ENCODE measurements at regions not wholly inside any gene's neighbourhood (a gene's known extent, or its start where the extent isn't known, plus 50 kb on each side); places are given as distances from the start of the nearest gene placed in this dataset.

- DNase-seq (ENCODE audit: low read depth), result no peak
Observed at GRCh38 chr6:131336596-131336995, 201.3 kb downstream of the AKAP7 start.

DNA sequence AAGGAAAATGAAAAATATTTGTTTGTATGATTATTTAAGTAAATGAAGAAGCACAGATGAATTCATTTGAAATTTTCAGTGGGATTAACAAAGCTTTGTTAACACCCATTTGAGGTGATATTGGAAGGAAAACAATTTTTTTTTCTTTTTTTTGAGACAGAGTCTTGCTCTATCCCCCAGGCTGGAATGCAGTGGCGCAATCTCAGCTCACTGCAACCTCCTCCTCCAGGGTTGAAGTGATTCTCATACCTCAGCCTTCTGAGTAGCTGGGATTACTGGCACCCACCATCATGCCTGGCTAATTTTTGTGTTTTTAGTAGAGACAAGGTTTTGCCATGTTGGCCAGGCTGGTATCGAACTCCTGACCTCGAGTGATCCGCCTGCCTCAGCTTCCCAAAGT lies 211.6 kb downstream of the AKAP7 start:
- DNase-seq (ENCODE audit: low read depth), result peak; percentile 21

GRCh38 chr6:131348572-131348971 lies 213.3 kb downstream of the AKAP7 start:
- DNase-seq (ENCODE audit: low read depth), result no peak

GRCh38 chr6:131349199-131349598 lies 213.9 kb downstream of the AKAP7 start:
- DNase-seq (ENCODE audit: low read depth), result no peak

DNA sequence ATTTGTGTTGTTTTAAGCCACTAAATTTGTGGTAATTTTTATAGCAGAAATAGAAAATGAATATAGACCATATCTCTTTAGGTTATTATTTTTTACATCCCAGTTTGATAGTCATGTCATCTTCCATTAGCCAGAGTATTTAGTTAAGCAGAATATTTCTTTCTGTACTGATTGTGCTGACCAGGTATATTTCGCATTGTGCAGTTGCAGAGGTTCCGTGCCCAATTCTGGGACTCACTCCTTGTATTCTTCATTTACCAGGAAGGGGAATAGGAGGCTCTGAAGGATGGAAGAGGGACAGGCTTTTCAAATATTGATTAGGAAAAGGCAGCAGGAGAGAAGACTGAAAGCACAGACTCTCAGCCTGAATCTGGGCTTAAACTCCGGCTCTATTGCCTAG lies 217.8 kb downstream of the AKAP7 start:
- DNase-seq (ENCODE audit: low read depth), result no peak

DNA sequence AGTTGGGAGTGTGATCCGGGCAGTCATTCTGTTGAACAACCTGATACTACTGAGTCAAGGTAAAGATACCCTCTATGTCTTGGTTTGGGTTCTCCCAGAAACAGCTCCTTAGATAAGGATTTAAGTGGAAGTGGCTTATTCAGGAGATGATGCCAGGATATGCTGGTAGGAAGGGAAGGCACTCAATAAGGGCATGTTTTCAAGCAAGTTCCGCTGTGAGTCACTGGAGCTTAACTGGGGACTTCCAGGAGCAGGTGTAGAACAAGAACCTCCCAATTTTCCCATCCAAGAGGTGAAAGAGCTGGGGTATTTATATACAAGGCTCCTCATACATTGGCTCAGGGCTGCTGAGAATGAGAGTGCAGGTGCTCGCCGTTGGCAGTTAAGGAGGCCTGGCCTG lies 218.6 kb downstream of the AKAP7 start:
- DNase-seq (ENCODE audit: low read depth), result no peak

DNA sequence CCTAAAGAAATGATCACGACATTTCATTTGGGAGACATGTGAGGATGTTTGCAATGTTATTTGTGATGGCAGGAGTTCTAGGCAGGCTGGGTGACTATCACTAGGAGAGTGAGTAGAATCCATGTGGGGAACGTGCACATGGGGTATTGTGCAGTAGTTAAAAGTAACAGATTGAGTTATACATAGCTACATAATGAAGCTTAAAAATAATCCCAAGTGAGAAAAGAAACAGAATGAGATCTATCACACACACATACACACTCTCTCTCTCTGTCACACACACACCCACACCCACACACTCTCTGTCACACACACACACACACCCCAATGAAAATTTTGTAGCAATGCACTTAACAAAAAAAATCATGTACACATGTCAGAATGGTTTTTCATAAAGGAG lies 218.7 kb upstream of the ARG1 start:
- no peak for DNase-seq (ENCODE audit: low read depth)

DNA sequence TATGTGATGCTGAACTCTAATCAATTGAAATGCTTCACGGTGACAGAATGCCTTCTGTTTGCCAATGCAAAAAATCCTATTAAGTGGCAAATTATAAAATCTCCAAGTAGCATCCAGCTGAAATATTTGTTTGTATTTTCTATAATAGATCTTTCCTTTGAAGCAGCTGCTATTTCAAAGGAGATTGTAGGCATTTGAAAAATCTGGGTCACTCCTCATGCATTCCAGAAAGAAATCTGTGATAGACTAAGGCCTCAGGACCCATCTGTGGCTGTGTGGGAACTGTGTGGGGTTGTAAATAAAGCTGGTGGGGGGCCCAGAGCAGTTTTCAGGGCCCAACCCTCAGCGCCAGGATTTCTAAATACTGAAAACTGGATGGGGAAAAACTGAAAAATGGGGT lies 216.9 kb upstream of the ARG1 start:
- DNase-seq (ENCODE audit: low read depth), result no peak

DNA sequence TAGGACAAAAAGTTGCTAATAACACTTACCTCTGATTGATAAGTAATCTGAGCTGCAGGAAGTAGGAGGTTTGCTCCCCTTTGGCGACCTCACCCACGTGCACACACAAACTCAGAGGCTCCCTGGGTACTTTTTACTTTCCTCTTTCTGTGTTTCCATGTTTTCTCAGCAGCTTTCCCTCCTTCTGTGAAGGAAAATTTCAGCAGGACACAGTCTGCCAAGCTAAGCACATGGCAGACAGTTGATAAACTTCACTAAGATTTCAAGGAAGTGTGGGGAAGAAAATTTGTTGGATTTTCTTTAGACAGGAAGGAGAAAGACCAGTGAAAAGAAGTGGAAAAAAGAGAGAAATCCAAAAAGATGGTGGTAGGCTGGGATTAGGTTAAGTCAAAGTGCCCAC lies 215.5 kb upstream of the ARG1 start:
- DNase-seq (ENCODE audit: low read depth), result no peak

- DNase-seq (ENCODE audit: low read depth), result no peak
Observed at GRCh38 chr6:131362070-131362469, 211.0 kb upstream of the ARG1 start.

DNA sequence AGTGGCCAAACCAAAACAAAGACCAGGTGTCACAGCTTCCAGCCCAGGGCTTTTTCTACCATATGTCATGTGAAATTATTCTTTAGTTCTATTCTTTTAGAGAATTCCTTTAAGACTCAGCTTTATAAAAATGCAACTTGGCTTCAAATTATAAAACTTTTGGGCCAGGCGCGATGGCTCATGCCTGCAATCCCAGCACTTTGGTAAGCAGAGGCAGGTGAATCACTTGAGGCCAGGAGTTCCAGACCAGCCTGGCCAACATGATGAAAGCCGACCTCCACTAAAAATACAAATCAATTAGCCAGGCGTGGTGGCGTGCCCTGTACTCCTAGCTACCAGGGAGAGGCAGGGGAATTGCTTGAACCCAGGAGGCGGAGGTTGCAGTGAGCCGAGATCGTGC lies 210.3 kb upstream of the ARG1 start:
- no peak for DNase-seq (ENCODE audit: low read depth)

DNA sequence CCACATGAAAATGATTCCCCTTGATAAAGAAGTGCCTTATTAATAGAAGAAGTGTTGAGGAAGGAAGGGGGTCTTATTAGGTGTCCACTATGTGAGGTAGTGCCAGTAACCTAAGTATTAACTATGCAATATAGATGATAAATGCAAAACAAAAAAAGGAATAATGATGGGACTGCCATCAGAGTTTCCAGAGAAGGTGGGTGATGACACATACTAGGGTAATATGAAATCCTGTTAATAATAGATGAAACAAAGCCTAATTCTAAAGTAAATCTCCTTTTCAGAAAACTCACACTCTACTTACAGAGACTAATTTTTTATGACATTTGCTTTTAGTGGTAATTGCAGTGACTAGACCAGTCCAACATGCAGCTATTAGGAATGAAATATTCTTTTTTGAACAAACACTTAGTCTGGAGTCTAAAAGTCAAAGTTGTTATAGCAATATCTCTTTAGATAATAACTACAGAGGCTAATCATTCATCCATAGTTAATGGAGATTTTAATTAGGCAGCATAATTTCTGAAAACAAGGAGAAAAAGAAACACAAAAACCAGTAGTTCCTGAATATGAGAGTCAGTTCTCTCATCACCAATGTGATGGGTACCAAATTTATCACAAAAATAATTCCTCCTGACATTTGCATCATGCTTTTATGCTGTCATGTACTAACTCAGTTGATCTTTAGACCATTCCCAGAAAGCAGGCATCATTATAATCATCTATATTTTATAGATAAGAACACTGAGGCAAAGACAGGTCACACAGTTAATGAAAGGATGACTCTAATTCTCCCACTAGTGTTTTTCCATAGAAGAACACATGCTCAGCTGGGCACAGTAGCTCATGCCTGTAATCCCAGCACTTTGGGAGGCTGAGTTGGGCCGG lies 208.8 kb upstream of the ARG1 start:
- DNase-seq (ENCODE audit: low read depth), result no peak

- no peak for DNase-seq (ENCODE audit: low read depth)
Observed at GRCh38 chr6:131366223-131366622, 206.8 kb upstream of the ARG1 start.

GRCh38 chr6:131367206-131367873 lies 205.7 kb upstream of the ARG1 start:
- DNase-seq (ENCODE audit: low read depth), result no peak

DNA sequence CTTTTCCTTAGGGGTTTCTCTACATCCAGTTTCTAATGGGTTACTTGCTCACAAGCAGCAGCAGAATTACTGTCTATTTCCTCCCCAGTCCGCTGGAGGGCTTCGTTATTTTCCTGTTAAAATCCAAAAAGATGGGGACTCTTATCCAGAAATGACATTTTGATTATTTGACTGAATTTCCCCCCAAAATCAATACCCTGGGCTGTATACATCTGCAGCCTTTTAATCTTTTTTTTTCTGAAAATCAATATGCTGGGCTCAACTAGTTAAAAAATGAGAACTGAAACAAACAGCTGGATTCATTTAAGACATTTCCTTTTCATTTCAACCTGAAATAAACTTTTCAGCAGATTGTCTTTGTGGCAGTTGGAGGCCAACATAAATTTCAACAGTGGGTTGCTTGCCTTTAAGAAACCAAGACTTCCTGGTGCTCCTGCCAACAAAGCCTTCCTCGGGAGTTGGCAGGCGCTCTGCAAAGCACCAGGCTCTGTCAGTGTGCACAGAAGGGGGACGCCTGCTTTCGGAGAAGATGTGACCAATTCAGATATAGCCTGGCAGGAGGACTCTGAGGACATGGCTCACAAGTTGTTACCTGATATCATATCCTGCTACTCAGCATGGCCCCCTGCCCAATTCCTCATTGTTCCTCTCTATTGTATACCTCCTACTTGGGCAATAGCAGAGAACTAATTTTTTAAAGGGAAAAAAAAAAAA lies 204.7 kb upstream of the ARG1 start:
- DNase-seq (ENCODE audit: low read depth), result peak; percentile 3

DNA sequence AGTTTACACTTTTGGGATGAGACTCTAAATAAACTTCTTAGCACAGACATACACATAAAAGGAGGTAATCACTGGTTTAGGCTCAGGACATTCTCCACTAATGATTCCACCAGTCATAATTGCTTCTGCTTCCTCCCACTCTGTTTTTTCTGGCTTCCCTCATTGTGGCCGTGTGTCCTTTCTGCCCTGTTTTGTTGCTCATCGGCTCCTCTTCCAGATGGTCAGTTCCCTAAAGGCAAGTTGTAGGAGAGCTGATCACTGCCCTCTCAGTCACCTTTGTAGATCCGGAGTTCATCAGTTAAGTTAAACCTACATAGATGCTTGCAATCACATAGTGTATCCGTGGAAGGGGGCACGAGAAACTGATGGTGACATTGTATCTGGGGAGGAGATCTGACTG lies 200.5 kb upstream of the ARG1 start:
- DNase-seq (ENCODE audit: low read depth), result peak; percentile 2

GRCh38 chr6:131377112-131377705 lies 195.8 kb upstream of the ARG1 start:
- no peak for DNase-seq (ENCODE audit: low read depth)

GRCh38 chr6:131378874-131379273 lies 194.2 kb upstream of the ARG1 start:
- DNase-seq (ENCODE audit: low read depth), result no peak

DNA sequence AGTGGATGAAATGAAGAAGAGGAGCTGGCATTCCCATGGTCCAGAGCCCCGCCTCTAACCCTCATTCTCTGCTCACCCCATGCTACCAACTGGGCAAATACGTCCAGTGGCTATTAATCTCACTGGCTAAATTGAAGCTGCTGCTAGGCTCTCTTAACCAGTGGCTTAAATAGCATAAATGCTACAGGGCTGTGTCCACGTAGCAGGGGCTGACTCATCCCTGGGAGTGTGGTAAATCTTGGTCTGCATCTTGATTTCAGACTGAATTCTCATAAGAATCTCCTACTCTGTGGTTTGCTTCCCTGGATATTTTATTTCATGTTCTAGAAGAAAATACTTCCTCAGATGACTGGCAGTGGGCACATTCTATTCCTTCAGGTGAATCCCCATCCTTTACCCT lies 193.1 kb upstream of the ARG1 start:
- peak; percentile 76 for DNase-seq (ENCODE audit: low read depth)

DNA sequence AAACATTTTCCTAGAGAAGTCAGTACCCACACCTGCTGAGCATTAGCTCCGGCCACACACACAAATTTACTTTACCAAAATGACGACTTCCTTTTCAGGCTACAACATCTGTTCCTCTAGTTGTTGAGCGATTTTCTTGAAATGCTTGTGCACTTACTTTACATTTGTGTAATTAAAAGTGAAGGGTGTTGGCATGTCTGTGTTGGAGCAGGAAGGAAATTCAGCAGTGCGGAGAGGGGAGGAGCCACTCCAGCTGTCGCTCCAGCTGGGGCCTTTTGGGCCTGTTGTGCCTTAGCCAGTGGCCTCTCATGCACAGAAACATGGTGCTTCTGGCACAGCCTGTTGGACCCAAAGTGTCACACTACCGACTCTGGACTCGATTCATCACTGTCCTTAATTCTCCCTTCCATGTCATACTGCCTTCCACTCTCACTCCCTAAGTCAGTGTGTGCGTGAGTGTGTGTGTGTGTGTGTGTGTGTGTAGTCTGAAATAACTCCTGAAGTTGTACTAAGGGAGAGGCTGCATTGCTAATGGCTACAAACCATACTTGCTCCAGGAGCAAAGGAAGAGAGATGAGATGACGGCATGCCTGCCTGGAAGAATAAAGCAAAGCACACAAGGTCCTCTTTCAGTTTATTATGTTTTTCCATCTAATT lies 191.8 kb upstream of the ARG1 start:
- DNase-seq (ENCODE audit: low read depth), result no peak

GRCh38 chr6:131381709-131382093 lies 191.3 kb upstream of the ARG1 start:
- DNase-seq (ENCODE audit: low read depth), result no peak

- no peak for DNase-seq (ENCODE audit: low read depth)
Observed at GRCh38 chr6:131382631-131383030, 190.4 kb upstream of the ARG1 start.
